ENCODE measurements at regions not wholly inside any gene's neighbourhood (a gene's known extent, or its start where the extent isn't known, plus 50 kb on each side); places are given as distances from the start of the nearest gene placed in this dataset.
"Not testable (repeated sequence)": the region's sequence is repeated elsewhere in the genome, so short reads cannot be mapped to it uniquely, and the experiment has no call there.

DNA sequence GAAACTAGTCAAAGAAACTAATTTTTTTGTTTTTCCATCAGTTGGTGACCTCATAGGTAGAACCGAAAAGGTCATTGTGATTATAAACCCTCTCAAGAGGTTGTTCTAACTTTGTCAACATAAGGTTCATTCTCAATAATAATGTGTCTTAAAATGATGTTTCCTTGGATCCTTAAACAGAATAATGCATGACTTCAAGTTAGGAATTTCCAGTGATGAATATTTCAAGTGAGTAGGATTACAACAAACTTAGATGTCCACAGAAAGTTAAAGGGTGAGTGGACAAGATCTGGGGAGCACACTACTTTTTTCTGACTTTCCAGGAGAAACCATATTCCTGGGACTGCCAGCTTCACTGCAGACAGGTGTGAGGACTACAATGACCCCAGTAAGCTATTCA lies 239.0 kb upstream of the PTGER4 start:
- Histone ChIP-seq H3K27me3 (ENCODE audit: control insufficient read depth, insufficient read depth, low read length) (no peaks in the 10 kb centered on the region), H3K36me3 (ENCODE audit: control insufficient read depth, insufficient read depth, low read length) (no peaks in the 10 kb centered on the region), H3K4me3 (ENCODE audit: low read depth, low read length) (no peak overlapping the region)
- DNase-seq (ENCODE audit: low read depth), result no peak
- TF ChIP-seq, protein P1, sequence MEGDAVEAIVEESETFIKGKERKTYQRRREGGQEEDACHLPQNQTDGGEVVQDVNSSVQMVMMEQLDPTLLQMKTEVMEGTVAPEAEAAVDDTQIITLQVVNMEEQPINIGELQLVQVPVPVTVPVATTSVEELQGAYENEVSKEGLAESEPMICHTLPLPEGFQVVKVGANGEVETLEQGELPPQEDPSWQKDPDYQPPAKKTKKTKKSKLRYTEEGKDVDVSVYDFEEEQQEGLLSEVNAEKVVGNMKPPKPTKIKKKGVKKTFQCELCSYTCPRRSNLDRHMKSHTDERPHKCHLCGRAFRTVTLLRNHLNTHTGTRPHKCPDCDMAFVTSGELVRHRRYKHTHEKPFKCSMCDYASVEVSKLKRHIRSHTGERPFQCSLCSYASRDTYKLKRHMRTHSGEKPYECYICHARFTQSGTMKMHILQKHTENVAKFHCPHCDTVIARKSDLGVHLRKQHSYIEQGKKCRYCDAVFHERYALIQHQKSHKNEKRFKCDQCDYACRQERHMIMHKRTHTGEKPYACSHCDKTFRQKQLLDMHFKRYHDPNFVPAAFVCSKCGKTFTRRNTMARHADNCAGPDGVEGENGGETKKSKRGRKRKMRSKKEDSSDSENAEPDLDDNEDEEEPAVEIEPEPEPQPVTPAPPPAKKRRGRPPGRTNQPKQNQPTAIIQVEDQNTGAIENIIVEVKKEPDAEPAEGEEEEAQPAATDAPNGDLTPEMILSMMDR (IDR thresholded peaks at IDR 0.05; ENCODE audit: insufficient read depth, low read length, severe bottlenecking), result no peak
- FAIRE-seq, result no peak

DNA sequence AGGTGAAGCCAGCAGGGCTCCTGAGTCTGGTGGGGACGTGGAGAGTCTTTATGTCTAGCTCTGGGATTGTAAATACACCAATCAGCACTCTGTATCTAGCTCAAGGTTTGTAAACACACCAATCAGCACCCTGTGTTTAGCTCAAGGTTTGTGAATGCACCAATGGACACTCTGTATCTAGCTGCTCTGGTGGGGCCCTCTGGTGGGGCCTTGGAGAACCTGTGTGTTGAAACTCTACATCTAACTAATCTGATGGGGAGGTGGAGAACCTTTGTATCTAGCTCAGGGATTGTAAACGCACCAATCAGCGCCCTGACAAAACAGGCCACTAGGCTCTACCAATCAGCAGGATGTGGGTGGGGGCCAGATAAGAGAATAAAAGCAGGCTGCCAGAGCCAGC lies 240.6 kb upstream of the PTGER4 start:
- H3K27me3 ChIP-seq (ENCODE audit: control insufficient read depth, insufficient read depth, low read length); DNase-seq (ENCODE audit: low read depth); H3K4me3 ChIP-seq (ENCODE audit: low read depth, low read length); FAIRE-seq; H3K36me3 ChIP-seq (ENCODE audit: control insufficient read depth, insufficient read depth, low read length): not testable (repeated sequence)

DNA sequence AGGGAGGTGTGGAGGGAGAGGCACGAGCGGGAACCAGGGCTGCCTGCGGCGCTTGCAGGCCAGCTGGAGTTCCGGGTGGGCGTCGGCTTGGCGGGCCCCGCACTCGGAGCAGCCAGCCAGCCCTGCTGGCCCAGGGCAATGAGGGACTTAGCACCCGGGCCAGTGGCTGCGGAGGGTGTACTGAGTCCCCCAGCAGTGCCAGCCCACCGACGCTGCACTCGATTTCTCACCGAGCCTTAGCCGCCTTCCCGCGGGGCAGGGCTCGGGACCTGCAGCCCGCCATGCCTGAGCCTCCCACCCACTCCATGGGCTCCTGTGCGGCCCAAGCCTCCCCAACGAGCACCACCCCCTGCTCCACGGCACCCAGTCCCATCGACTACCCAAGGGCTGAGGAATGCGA lies 241.1 kb upstream of the PTGER4 start:
- DNase-seq (ENCODE audit: low read depth); H3K36me3 ChIP-seq (ENCODE audit: control insufficient read depth, insufficient read depth, low read length); H3K27me3 ChIP-seq (ENCODE audit: control insufficient read depth, insufficient read depth, low read length); H3K4me3 ChIP-seq (ENCODE audit: low read depth, low read length); FAIRE-seq: not testable (repeated sequence)

DNA sequence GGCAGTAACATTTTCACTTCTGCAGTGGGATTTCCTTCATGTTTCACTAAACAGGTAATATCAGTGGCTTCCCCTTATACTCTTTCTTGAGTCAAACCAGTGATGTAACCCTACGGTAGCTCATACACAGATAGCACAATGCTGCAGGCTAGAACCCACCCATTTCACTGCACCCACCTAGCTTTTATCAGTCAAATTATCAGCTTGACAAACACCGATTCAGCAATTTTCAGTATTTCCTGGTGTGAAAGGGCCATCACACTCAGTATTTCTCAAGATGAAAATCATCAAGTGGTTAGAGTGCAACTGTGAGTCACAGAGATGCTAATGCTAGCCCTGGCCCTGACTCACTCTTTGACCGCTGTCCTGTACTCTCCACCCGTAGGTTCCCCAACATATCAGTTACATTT lies 242.3 kb upstream of the PTGER4 start:
- FAIRE-seq, result no peak

DNA sequence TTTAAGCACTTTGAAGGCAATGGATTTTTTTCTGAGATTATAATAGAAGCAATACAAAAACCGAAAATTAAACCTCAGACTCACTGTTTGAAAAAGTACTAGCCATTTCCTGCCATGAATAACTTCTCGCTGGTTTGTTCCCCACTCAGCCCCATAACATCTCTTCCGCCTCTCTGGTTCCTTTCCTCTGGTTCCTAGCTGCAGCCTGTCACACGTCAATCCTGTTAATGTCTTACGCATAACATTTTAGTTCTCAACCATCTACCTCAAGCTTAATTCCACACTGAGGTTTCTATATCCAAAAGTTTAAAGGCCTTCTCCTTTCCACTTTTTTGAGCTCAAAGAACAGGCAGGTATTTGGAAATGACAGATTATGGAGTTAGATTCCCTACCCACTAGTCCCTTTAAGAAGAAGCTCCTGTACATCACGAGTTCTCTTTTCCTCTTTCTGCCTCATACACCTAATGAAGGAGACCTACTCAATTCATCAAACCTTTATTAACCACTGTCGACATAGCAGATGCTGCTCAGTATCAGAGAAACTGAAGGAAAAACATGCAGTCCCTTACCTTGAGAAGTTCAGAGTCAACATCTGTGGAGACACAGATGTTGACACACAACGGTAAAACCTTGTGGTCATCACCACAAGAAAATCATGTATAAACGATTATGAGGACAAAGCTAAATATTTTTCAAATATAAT lies 243.0 kb upstream of the PTGER4 start:
- Histone ChIP-seq H3K36me3 (ENCODE audit: control insufficient read depth, insufficient read depth, low read length) (no peaks in the 10 kb centered on the region), H3K27me3 (ENCODE audit: control insufficient read depth, insufficient read depth, low read length) (no peaks in the 10 kb centered on the region), H3K4me3 (ENCODE audit: low read depth, low read length) (no peak overlapping the region)
- FAIRE-seq, result no peak
- no peak for DNase-seq (ENCODE audit: low read depth)
- TF ChIP-seq, protein P1 (IDR thresholded peaks at IDR 0.05; ENCODE audit: insufficient read depth, low read length, severe bottlenecking), result no peak

More for the DNA sequence above, 242.3 kb upstream of the PTGER4 start:
- DNase-seq (ENCODE audit: low read depth), result peak; percentile 92
- TF ChIP-seq, protein P1 (IDR thresholded peaks at IDR 0.05; ENCODE audit: insufficient read depth, low read length, severe bottlenecking), result no peak
- H3K36me3 ChIP-seq (ENCODE audit: control insufficient read depth, insufficient read depth, low read length), result no peaks in the 10 kb centered on the region
- no peaks in the 10 kb centered on the region for H3K27me3 ChIP-seq (ENCODE audit: control insufficient read depth, insufficient read depth, low read length)
- H3K4me3 ChIP-seq (ENCODE audit: low read depth, low read length), result no peak overlapping the region

DNA sequence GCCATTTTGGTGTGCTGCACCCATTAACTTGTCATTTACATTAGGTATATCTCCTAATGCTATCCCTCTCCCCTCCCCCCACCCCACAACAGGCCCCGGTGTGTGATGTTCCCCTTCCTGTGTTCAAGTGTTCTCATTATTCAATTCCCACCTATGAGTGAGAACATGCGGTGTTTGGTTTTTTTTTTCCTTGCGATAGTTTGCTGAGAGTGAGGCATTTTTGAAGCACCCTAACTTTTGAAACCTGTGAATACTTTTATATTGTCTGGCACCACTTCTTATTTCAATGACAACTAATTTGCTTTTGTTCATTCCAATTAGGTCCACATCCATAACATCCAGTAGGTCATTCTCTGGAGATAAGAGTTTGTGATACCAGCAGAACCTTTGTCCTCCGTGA lies 244.0 kb upstream of the PTGER4 start:
- DNase-seq (ENCODE audit: low read depth); H3K27me3 ChIP-seq (ENCODE audit: control insufficient read depth, insufficient read depth, low read length); FAIRE-seq; H3K36me3 ChIP-seq (ENCODE audit: control insufficient read depth, insufficient read depth, low read length); H3K4me3 ChIP-seq (ENCODE audit: low read depth, low read length): not testable (repeated sequence)

DNA sequence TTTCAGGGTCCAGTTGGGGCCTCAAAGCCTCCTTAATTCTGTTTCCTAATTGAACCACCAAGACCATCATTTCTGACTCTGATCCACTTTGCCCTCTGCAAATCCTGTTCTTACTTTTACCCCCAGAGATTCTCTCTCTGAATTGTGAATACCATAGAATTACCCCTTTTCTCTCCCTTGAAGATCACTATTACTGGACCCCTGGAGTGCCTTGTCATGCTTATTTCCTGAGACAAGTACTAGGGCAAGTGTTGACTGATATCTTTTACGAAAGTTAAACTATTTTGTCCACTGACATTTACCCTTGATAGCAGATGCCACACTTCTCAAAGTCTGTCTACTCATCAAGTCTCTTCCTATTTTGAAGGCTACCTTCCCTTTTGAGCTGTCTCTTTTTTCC lies 246.9 kb upstream of the PTGER4 start:
- TF ChIP-seq, protein P1 (IDR thresholded peaks at IDR 0.05; ENCODE audit: insufficient read depth, low read length, severe bottlenecking), result no peak
- Histone ChIP-seq H3K27me3 (ENCODE audit: control insufficient read depth, insufficient read depth, low read length) (no peaks in the 10 kb centered on the region), H3K36me3 (ENCODE audit: control insufficient read depth, insufficient read depth, low read length) (no peaks in the 10 kb centered on the region), H3K4me3 (ENCODE audit: low read depth, low read length) (no peak overlapping the region)
- FAIRE-seq, result no peak
- no peak for DNase-seq (ENCODE audit: low read depth)

Data from bronchial epithelial cell (primary cell).